ENCODE measurements at regions not wholly inside any gene's neighbourhood (a gene's known extent, or its start where the extent isn't known, plus 50 kb on each side); places are given as distances from the start of the nearest gene placed in this dataset.

GRCh38 chr3:174598885-174599439, 260.2 kb upstream of the NAALADL2 start:
- no peak for TF ChIP-seq CTCF (IDR thresholded peaks at IDR 0.05)
- no peak for TF ChIP-seq POLR2A (IDR thresholded peaks at IDR 0.05)

Data from tibial nerve (tissue), 3 donors.